Endodermal cell (in vitro differentiated cells): ENCODE measurements at regions not wholly inside any gene's neighbourhood (a gene's known extent, or its start where the extent isn't known, plus 50 kb on each side); places are given as distances from the start of the nearest gene placed in this dataset.

Experiments used
- DNase-seq: peaks from one replicate; pipeline ENCODE4 v3.0.0-alpha.2; 2017
- H3K27ac ChIP-seq: 2 replicates; pipeline ENCODE4 v1.5.1; 2013; ENCODE audit warnings: mild to moderate bottlenecking, low read depth, low read length, moderate library complexity
- H3K27me3 ChIP-seq: 2 replicates; pipeline ENCODE4 v1.6.1; 2013; ENCODE audit warnings: mild to moderate bottlenecking, low read length, moderate library complexity; ENCODE audit not compliant: insufficient read depth, control insufficient read depth, poor library complexity, severe bottlenecking
- H3K36me3 ChIP-seq: 2 replicates; pipeline ENCODE4 v1.7.0; 2013; ENCODE audit warnings: mild to moderate bottlenecking, low read length, moderate library complexity; ENCODE audit not compliant: control insufficient read depth, insufficient read depth
- H3K4me1 ChIP-seq: one replicate; pipeline ENCODE4 v1.7.0; 2013; ENCODE audit warnings: low read length; ENCODE audit not compliant: control insufficient read depth, insufficient read depth
- H3K4me3 ChIP-seq: 2 replicates; pipeline ENCODE4 v1.5.1; 2013; ENCODE audit warnings: mild to moderate bottlenecking, low read length, moderate library complexity
- H3K9ac ChIP-seq: 2 replicates; pipeline ENCODE4 v1.6.1; 2013; ENCODE audit warnings: mild to moderate bottlenecking, low read length, moderate library complexity; ENCODE audit not compliant: poor library complexity, severe bottlenecking; ENCODE audit errors: extremely low read depth
- H3K9me3 ChIP-seq: 2 replicates; pipeline ENCODE4 v1.6.1; 2013; ENCODE audit warnings: mild to moderate bottlenecking, low read length, moderate library complexity; ENCODE audit not compliant: control insufficient read depth
- H3K27ac Mint-ChIP-seq: 2 replicates; pipeline ENCODE4 v1.8.0; 2020; ENCODE audit warnings: mixed read lengths
- H3K27me3 Mint-ChIP-seq: 2 replicates; pipeline ENCODE4 v1.8.0; 2021; ENCODE audit warnings: mild to moderate bottlenecking, mixed read lengths; ENCODE audit not compliant: insufficient read depth
- H3K36me3 Mint-ChIP-seq: 2 replicates; pipeline ENCODE4 v1.8.0; 2020; ENCODE audit warnings: low read depth, mixed read lengths
- H3K4me1 Mint-ChIP-seq: 2 replicates; pipeline ENCODE4 v1.8.0; 2020; ENCODE audit warnings: mixed read lengths
- H3K4me3 Mint-ChIP-seq: 2 replicates; pipeline ENCODE4 v1.8.0; 2020; ENCODE audit warnings: mild to moderate bottlenecking, moderate library complexity, mixed read lengths
- H3K9me3 Mint-ChIP-seq: 2 replicates; pipeline ENCODE4 v1.8.0; 2020; ENCODE audit warnings: mild to moderate bottlenecking, mixed read lengths
- CTCF ChIP-seq: fragments of 200-600 bp; sonication (generic); conservative IDR thresholded peaks from 2 replicates; pipeline ENCODE4 v1.5.0; 2021; ENCODE audit warnings: antibody characterized with exemption, mild to moderate bottlenecking
- WGBS, 2 experiments: methylation state at CpG; one replicate each; pipeline versions ENCODE4 v1.1.5 to v1.1.7; 2013; ENCODE audit warnings: missing lambda C conversion rate in 2 of 2, mixed read lengths in 1 of 2; ENCODE audit not compliant: insufficient coverage in 1 of 2, insufficient read length in 1 of 2; 5-methylcytosine and 5-hydroxymethylcytosine counted together

DNA sequence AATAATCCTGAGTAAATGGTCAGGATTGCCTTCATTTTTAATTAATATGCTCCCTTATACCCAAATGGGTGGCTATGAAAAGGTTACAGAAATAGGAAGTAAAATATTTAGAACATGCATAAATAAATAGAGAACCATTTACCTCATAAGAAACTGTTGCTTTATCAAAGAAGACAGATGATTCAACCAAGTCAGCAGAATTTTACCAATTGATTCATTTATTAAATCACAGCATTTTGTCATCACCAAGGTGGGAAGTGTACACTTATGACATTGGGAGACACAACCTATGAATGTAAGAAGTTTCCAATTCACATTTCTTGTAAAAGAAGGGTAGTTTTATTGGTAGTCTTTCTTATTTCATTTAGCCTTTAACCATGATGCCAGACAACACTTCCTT is 870.3 kb upstream of the CHORDC1 start:
- Histone ChIP-seq H3K4me1 (no peaks in the 10 kb centered on the region), H3K36me3 (no peaks in the 10 kb centered on the region), H3K27me3 (no peaks in the 10 kb centered on the region), H3K9me3 (no peaks in the 10 kb centered on the region), H3K27ac (no peak overlapping the region), H3K9ac (no peak overlapping the region), H3K4me3 (no peak overlapping the region)
- no peak for TF ChIP-seq CTCF
- no peak overlapping the region for H3K4me3 Mint-ChIP-seq
- H3K27me3 Mint-ChIP-seq: no peaks in the 10 kb centered on the region
- no peak overlapping the region for H3K27ac Mint-ChIP-seq
- no peak for DNase-seq
- H3K4me1 Mint-ChIP-seq: no peaks in the 10 kb centered on the region
- no peaks in the 10 kb centered on the region for H3K9me3 Mint-ChIP-seq
- H3K36me3 Mint-ChIP-seq: no peaks in the 10 kb centered on the region

DNA sequence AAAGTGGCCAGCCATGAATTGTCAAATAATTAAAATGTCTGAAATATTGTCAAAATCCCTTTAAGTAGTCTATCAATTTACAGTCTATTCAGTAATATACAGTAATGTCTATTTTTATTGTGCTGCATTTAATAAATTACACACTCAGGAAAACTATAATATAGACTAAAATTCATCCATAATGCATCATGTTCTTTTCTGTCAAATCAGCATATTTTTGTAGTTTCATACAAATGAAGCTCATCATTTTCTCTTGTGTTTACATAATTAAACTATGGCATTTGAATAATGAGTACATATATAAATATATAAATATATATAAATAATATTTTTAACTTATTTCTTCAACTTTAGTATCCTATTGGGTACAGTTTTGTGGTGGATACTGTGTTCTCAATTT is 868.7 kb upstream of the CHORDC1 start:
- Histone ChIP-seq H3K9ac (no peak overlapping the region), H3K27ac (no peak overlapping the region), H3K4me1 (no peaks in the 10 kb centered on the region), H3K36me3 (no peaks in the 10 kb centered on the region), H3K9me3 (no peaks in the 10 kb centered on the region), H3K27me3 (no peaks in the 10 kb centered on the region), H3K4me3 (no peak overlapping the region)
- Mint-ChIP-seq H3K36me3 (no peaks in the 10 kb centered on the region), H3K27me3 (no peaks in the 10 kb centered on the region), H3K9me3 (no peaks in the 10 kb centered on the region), H3K27ac (no peak overlapping the region), H3K4me3 (no peak overlapping the region), H3K4me1 (no peaks in the 10 kb centered on the region)
- DNase-seq: no peak
- TF ChIP-seq CTCF: no peak

DNA sequence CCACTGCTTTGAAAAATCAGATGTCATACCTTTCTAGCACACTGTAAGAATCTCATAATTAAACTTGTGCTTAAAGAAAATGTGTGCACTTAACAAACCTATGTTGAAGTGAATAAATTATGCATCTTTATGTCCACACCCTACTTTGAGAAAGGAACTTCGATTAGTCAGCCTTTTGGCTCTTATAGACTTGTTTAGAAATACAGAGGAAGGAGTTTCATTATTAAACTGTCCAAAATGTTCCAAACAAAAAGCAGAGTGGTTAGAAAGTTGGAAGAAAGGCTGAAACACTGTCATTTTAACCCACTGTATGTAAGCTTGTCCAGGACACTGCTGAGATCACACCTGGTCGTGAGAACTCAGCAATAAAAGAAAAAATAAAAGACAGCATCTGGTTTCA is 863.2 kb upstream of the CHORDC1 start:
- H3K4me3 Mint-ChIP-seq: no peak overlapping the region

More for the DNA sequence above, 863.2 kb upstream of the CHORDC1 start:
- Histone ChIP-seq H3K9ac (no peak overlapping the region), H3K9me3 (no peaks in the 10 kb centered on the region), H3K4me1 (no peaks in the 10 kb centered on the region), H3K36me3 (no peaks in the 10 kb centered on the region), H3K27me3 (no peaks in the 10 kb centered on the region), H3K27ac (no peak overlapping the region), H3K4me3 (no peak overlapping the region)
- H3K4me1 Mint-ChIP-seq: peaks cover 12% of the 10 kb centered on the region
- peaks cover 19% of the 10 kb centered on the region for H3K9me3 Mint-ChIP-seq
- no peak overlapping the region for H3K27ac Mint-ChIP-seq
- no peak for DNase-seq
- TF ChIP-seq CTCF: no peak
- WGBS, 2 experiments: 93% methylated on average over 2 of the region's 2 CpGs; no CpG with 5 or more reads in 1 of the 2 experiments
- H3K27me3 Mint-ChIP-seq: no peaks in the 10 kb centered on the region
- no peaks in the 10 kb centered on the region for H3K36me3 Mint-ChIP-seq
